Neural cell (in vitro differentiated cells): ENCODE measurements at regions not wholly inside any gene's neighbourhood (a gene's known extent, or its start where the extent isn't known, plus 50 kb on each side); places are given as distances from the start of the nearest gene placed in this dataset.

Experiments
- MXI1 ChIP-seq: fragments of 450-650 bp; conservative IDR thresholded peaks from 2 replicates; pipeline ENCODE4 v1.6.1; 2014; ENCODE audit warnings: antibody characterized with exemption, mild to moderate bottlenecking; ENCODE audit not compliant: poor library complexity, severe bottlenecking
- POLR2AphosphoS5 ChIP-seq: IDR thresholded peaks from 2 replicates; pipeline ENCODE4 v1.6.1; 2012
- RAD21 ChIP-seq: fragments of 450-650 bp; conservative IDR thresholded peaks from 2 replicates; pipeline ENCODE4 v1.6.1; 2014; ENCODE audit warnings: antibody characterized with exemption, mild to moderate bottlenecking, moderate library complexity
- TF ChIP-seq, protein P1 (sequence below): fragments of 450-650 bp; IDR thresholded peaks from 2 replicates; pipeline ENCODE4 v1.5.1; 2014; ENCODE audit warnings: antibody characterized with exemption, mild to moderate bottlenecking, moderate library complexity; ENCODE audit not compliant: poor library complexity, severe bottlenecking

DNA sequence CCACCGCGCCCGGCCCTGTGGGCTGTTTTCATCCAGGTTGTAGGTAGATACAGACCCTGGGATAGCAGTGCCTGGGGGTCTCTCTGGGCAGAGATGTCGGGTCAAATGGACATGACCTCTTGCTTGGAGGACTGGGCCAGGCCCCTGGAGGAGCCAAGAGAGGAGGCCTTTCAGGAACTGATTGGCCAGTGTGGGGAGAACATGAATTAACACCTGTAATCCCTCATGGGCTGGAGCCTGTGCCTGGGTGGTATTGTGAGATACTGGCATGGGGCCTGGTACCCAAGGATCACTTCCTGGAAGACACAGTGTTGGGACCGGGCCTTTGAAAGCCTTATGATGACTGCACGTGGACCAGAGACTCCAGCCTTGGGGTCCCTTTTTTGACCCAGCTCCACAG is 158.7 kb upstream of the SKOR2 start:
- TF ChIP-seq MXI1 (no peak), RAD21 (no peak), POLR2AphosphoS5 (no peak)
- TF ChIP-seq, protein P1, sequence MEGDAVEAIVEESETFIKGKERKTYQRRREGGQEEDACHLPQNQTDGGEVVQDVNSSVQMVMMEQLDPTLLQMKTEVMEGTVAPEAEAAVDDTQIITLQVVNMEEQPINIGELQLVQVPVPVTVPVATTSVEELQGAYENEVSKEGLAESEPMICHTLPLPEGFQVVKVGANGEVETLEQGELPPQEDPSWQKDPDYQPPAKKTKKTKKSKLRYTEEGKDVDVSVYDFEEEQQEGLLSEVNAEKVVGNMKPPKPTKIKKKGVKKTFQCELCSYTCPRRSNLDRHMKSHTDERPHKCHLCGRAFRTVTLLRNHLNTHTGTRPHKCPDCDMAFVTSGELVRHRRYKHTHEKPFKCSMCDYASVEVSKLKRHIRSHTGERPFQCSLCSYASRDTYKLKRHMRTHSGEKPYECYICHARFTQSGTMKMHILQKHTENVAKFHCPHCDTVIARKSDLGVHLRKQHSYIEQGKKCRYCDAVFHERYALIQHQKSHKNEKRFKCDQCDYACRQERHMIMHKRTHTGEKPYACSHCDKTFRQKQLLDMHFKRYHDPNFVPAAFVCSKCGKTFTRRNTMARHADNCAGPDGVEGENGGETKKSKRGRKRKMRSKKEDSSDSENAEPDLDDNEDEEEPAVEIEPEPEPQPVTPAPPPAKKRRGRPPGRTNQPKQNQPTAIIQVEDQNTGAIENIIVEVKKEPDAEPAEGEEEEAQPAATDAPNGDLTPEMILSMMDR, result no peak
